Spleen (tissue), 11 donors: ENCODE measurements at regions not wholly inside any gene's neighbourhood (a gene's known extent, or its start where the extent isn't known, plus 50 kb on each side); places are given as distances from the start of the nearest gene placed in this dataset.

Experiments
- DNase-seq: peaks from one replicate; pipeline ENCODE4 v3.0.0-alpha.2; 2020
- H3K27ac ChIP-seq, 8 donors: fragments of 200-600 bp; sonication (generic) in 7 of 8; 1 replicate in 4 of 8; 2 replicates in 4 of 8; pipeline versions ENCODE4 v1.5.0 to v1.8.0; 2016 to 2021; ENCODE audit warnings: inconsistent platforms in 4 of 8, mild to moderate bottlenecking in 4 of 8, moderate library complexity in 1 of 8
- H3K27me3 ChIP-seq, 7 donors: fragments of 200-600 bp; sonication (generic) in 6 of 7; replicated peaks in 1 of 7; 1 replicate in 4 of 7; 2 replicates in 3 of 7; pipeline versions ENCODE4 v1.5.0 to v1.8.0; 2016 to 2021; ENCODE audit warnings: inconsistent platforms in 3 of 7, mild to moderate bottlenecking in 1 of 7
- H3K36me3 ChIP-seq, 6 donors: fragments of 200-600 bp; sonication (generic) in 5 of 6; 1 replicate in 4 of 6; 2 replicates in 2 of 6; pipeline versions ENCODE4 v1.5.0 to v1.8.0; 2016 to 2021; ENCODE audit warnings: inconsistent platforms in 2 of 6
- H3K4me1 ChIP-seq, 6 donors: fragments of 200-600 bp; sonication (generic) in 5 of 6; 1 replicate in 3 of 6; 2 replicates in 3 of 6; pipeline versions ENCODE4 v1.5.0 to v1.8.0; 2016 to 2021; ENCODE audit warnings: inconsistent platforms in 3 of 6
- H3K4me3 ChIP-seq, 8 donors: fragments of 200-600 bp; sonication (generic) in 7 of 8; 1 replicate in 4 of 8; 2 replicates in 4 of 8; pipeline versions ENCODE4 v1.5.0 to v1.8.0; 2016 to 2021; ENCODE audit warnings: inconsistent platforms in 4 of 8, mild to moderate bottlenecking in 4 of 8, moderate library complexity in 2 of 8
- H3K9me3 ChIP-seq, 8 donors: fragments of 200-600 bp; sonication (generic) in 7 of 8; 1 replicate in 4 of 8; 2 replicates in 4 of 8; pipeline versions ENCODE4 v1.5.0 to v1.8.0; 2016 to 2021; ENCODE audit warnings: inconsistent platforms in 4 of 8
- CTCF ChIP-seq, 11 experiments: fragments of 200-600 bp in 7 of 11; fragments of 450-650 bp in 4 of 11; sonication (generic) in 4 of 11; IDR thresholded peaks in 8 of 11; conservative IDR thresholded peaks in 3 of 11; 1 replicate in 7 of 11; 2 replicates in 4 of 11; pipeline versions ENCODE4 v1.4.0 to v1.8.0; 2016 to 2021; ENCODE audit warnings: antibody characterized with exemption in 11 of 11, inconsistent platforms in 4 of 11, mild to moderate bottlenecking in 1 of 11
- POLR2A ChIP-seq, 3 donors: fragments of 450-650 bp; IDR thresholded peaks; one replicate each; pipeline ENCODE4 v1.5.1; 2017; ENCODE audit warnings: antibody characterized with exemption in 3 of 3, mild to moderate bottlenecking in 1 of 3
- POLR2AphosphoS5 ChIP-seq, 3 donors: sonication (generic); formaldehyde crosslinking; IDR thresholded peaks; one replicate each; pipeline ENCODE4 v1.5.1; 2017; ENCODE audit warnings: antibody characterized with exemption in 3 of 3
- WGBS, 5 donors: extraction: QIAGEN DNeasy Blood & Tissue Kit in 3 of 5; methylation state at CpG; one replicate each; pipeline versions ENCODE4 v1.1.5 to v1.1.7; 2013 to 2018; 5-methylcytosine and 5-hydroxymethylcytosine counted together
- intact Hi-C: fragments of 100-400 bp; cut with DNase I; formaldehyde crosslinking; loops from one replicate; pipeline ENCODE4 v1.15.0; 2023; ENCODE audit warnings: low total_unique reads
- donor health status: healthy with polysubstance abuse.
- donor health status: DM: no; HTN: no; CAD: no; lungs with moderate emphysema.
- donor health status: DM: no; HTN: no; CAD: no.
- donor health status: Bipolar disorder and iron deficiency.
- donor health status: healthy.
- donor health status: DM: no; HTN: no; CAD: no.
- donor health status: DM: yes; HTN: yes; CAD: no.

- no peaks in the 10 kb centered on the region for H3K36me3 ChIP-seq
- WGBS, 5 donors: 78 to 84% (median 81%) methylated on average over 4 of the region's 4 CpGs
- TF ChIP-seq POLR2AphosphoS5 (IDR thresholded peaks at IDR 0.05) (no peak), CTCF (IDR thresholded peaks at IDR 0.05 in 8 of 11, conservative IDR thresholded peaks at IDR 0.05 in 3 of 11) (no peak), POLR2A (IDR thresholded peaks at IDR 0.05) (no peak)
- peaks cover 0 to 6% (median 0%) of the 10 kb centered on the region in 8 donors for H3K9me3 ChIP-seq
- no peak for DNase-seq
- H3K27me3 ChIP-seq: no peaks in the 10 kb centered on the region
- no peak overlapping the region for H3K27ac ChIP-seq
- no peaks in the 10 kb centered on the region for H3K4me1 ChIP-seq
- no peak overlapping the region for H3K4me3 ChIP-seq
- intact Hi-C loops: no loop called here
These were observed 533.3 kb upstream of the CDH9 start for GRCh38 chr5:27571681-27572080.

GRCh38 chr5:27568811-27569210, 530.4 kb upstream of the CDH9 start:
- H3K36me3 ChIP-seq: no peaks in the 10 kb centered on the region
- DNase-seq: no peak
- H3K27me3 ChIP-seq: no peaks in the 10 kb centered on the region
- 72 to 81% (median 75%) methylated on average over 2 of the region's 2 CpGs for WGBS, 5 donors
- H3K9me3 ChIP-seq: peaks cover 0 to 6% (median 0%) of the 10 kb centered on the region in 8 donors
- H3K4me1 ChIP-seq: no peaks in the 10 kb centered on the region
- TF ChIP-seq POLR2A (IDR thresholded peaks at IDR 0.05): no peak
- no peak for TF ChIP-seq CTCF (IDR thresholded peaks at IDR 0.05 in 8 of 11, conservative IDR thresholded peaks at IDR 0.05 in 3 of 11)
- TF ChIP-seq POLR2AphosphoS5 (IDR thresholded peaks at IDR 0.05): no peak
- H3K4me3 ChIP-seq: no peak overlapping the region
- H3K27ac ChIP-seq: no peak overlapping the region
- intact Hi-C loops: no loop called here

- 85 to 96% (median 88%) methylated on average over 15 to 16 of the region's 16 CpGs for WGBS, 5 donors
- TF ChIP-seq CTCF (IDR thresholded peaks at IDR 0.05 in 8 of 11, conservative IDR thresholded peaks at IDR 0.05 in 3 of 11) (no peak), POLR2AphosphoS5 (IDR thresholded peaks at IDR 0.05) (no peak), POLR2A (IDR thresholded peaks at IDR 0.05) (no peak)
- Histone ChIP-seq H3K9me3 (peaks cover 0 to 7% (median 1%) of the 10 kb centered on the region in 8 donors), H3K4me3 (no peak overlapping the region), H3K4me1 (no peaks in the 10 kb centered on the region), H3K27ac (no peak overlapping the region), H3K36me3 (no peaks in the 10 kb centered on the region), H3K27me3 (no peaks in the 10 kb centered on the region)
- DNase-seq: no peak
- intact Hi-C loops: no loop called here
These were observed 523.0 kb upstream of the CDH9 start for GRCh38 chr5:27561408-27561807.

GRCh38 chr5:27548484-27548883, 510.1 kb upstream of the CDH9 start:
- H3K27me3 ChIP-seq: no peaks in the 10 kb centered on the region
- H3K4me1 ChIP-seq: no peaks in the 10 kb centered on the region
- DNase-seq: no peak
- no peaks in the 10 kb centered on the region for H3K36me3 ChIP-seq
- WGBS, 5 donors: 50 to 76% (median 66%) methylated on average over 2 of the region's 2 CpGs
- TF ChIP-seq POLR2A (IDR thresholded peaks at IDR 0.05) (no peak), POLR2AphosphoS5 (IDR thresholded peaks at IDR 0.05) (no peak), CTCF (IDR thresholded peaks at IDR 0.05 in 8 of 11, conservative IDR thresholded peaks at IDR 0.05 in 3 of 11) (no peak)
- peaks cover 0 to 22% (median 10%) of the 10 kb centered on the region in 8 donors for H3K9me3 ChIP-seq
- H3K27ac ChIP-seq: no peak overlapping the region
- intact Hi-C loops: no loop called here
- no peak overlapping the region for H3K4me3 ChIP-seq
